Vagina (tissue), 2 donors: ENCODE measurements at regions not wholly inside any gene's neighbourhood (a gene's known extent, or its start where the extent isn't known, plus 50 kb on each side); places are given as distances from the start of the nearest gene placed in this dataset.

ENCODE experiments used
- POLR2A ChIP-seq, 2 donors: fragments of 450-650 bp; IDR thresholded peaks; one replicate each; pipeline ENCODE4 v1.6.1; 2017; ENCODE audit warnings: antibody characterized with exemption in 2 of 2, mild to moderate bottlenecking in 2 of 2, moderate library complexity in 2 of 2
- TF ChIP-seq, protein P1 (sequence below), 3 experiments: fragments of 450-650 bp in 2 of 3; fragments of 200-600 bp in 1 of 3; sonication (generic) in 1 of 3; IDR thresholded peaks; one replicate each; pipeline ENCODE4 v1.5.1; 2017 to 2019; ENCODE audit warnings: antibody characterized with exemption in 3 of 3, mild to moderate bottlenecking in 2 of 3, moderate library complexity in 2 of 3

DNA sequence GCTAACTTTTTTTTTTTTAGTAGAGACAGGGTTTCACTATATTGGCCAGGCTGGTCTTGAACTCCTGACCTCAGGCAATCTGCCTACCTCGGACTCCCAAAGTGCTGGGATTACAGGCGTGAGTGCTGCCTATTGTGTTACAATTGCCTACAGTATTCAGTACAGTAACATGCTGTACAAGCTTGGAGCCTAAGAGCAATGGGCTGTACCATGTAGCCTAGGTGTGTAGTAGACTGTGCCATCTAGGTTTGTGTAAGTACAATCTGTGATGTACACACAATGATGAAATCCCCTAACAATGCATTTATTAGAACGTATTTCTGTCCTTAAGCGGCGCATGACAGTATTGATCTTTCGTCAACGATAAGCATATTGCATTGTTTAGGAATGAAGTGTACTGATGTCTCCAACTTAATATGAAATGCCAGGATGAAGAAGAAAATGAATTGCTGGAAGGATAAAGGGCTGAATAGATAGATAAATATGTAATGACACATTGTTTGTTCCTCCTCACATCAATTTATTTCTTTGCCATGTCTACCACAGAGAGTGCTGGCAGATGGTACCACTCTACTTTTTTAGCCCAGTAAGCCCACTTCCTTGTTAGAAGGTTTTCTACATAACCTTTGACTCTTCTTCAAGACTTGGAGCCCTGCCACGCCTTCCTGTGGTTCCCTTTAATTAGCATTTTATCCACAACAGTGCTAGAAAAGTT is 467.5 kb downstream of the VRK1 start:
- TF ChIP-seq, protein P1, sequence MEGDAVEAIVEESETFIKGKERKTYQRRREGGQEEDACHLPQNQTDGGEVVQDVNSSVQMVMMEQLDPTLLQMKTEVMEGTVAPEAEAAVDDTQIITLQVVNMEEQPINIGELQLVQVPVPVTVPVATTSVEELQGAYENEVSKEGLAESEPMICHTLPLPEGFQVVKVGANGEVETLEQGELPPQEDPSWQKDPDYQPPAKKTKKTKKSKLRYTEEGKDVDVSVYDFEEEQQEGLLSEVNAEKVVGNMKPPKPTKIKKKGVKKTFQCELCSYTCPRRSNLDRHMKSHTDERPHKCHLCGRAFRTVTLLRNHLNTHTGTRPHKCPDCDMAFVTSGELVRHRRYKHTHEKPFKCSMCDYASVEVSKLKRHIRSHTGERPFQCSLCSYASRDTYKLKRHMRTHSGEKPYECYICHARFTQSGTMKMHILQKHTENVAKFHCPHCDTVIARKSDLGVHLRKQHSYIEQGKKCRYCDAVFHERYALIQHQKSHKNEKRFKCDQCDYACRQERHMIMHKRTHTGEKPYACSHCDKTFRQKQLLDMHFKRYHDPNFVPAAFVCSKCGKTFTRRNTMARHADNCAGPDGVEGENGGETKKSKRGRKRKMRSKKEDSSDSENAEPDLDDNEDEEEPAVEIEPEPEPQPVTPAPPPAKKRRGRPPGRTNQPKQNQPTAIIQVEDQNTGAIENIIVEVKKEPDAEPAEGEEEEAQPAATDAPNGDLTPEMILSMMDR (IDR thresholded peaks at IDR 0.05) = no peak
- no peak for TF ChIP-seq POLR2A (IDR thresholded peaks at IDR 0.05)
